Esophagus squamous epithelium (tissue), 5 donors: ENCODE measurements at regions not wholly inside any gene's neighbourhood (a gene's known extent, or its start where the extent isn't known, plus 50 kb on each side); places are given as distances from the start of the nearest gene placed in this dataset.

ENCODE experiments used
- DNase-seq: peaks from one replicate; lab custom pipeline; 2025; lab: John Stamatoyannopoulos, UW
- H3K27ac ChIP-seq, 4 donors: fragments of 200-600 bp; sonication (generic); one replicate each; pipeline ENCODE4 v1.5.1; 2016 to 2019; ENCODE audit warnings: mild to moderate bottlenecking in 1 of 4
- H3K27me3 ChIP-seq, 4 donors: fragments of 200-600 bp; sonication (generic); 1 replicate in 3 of 4; 2 replicates in 1 of 4; pipeline versions ENCODE4 v1.5.1 to v1.6.0; 2017 to 2021; ENCODE audit warnings: antibody characterized with exemption in 1 of 4
- H3K36me3 ChIP-seq, 3 donors: fragments of 200-600 bp; sonication (generic); one replicate each; pipeline ENCODE4 v1.5.1; 2016 to 2019
- H3K4me1 ChIP-seq, 3 donors: fragments of 200-600 bp; sonication (generic); one replicate each; pipeline ENCODE4 v1.5.1; 2017 to 2019
- H3K4me3 ChIP-seq, 4 donors: fragments of 200-600 bp; sonication (generic); 1 replicate in 3 of 4; 2 replicates in 1 of 4; pipeline ENCODE4 v1.5.1; 2016 to 2019; ENCODE audit warnings: mild to moderate bottlenecking in 2 of 4, moderate library complexity in 1 of 4
- H3K9me3 ChIP-seq, 3 donors: fragments of 200-600 bp; sonication (generic); one replicate each; pipeline ENCODE4 v1.5.1; 2016 to 2019
- POLR2A ChIP-seq, 4 donors: fragments of 450-650 bp; IDR thresholded peaks; one replicate each; pipeline ENCODE4 v1.6.1; 2017; ENCODE audit warnings: antibody characterized with exemption in 4 of 4, mild to moderate bottlenecking in 4 of 4, moderate library complexity in 3 of 4
- WGBS, 2 donors: methylation state at CpG; one replicate each; pipeline ENCODE4 v1.1.5; 2018; 5-methylcytosine and 5-hydroxymethylcytosine counted together
- intact Hi-C: fragments of 100-400 bp; cut with DNase I; formaldehyde crosslinking; loops from one replicate; pipeline ENCODE4 v1.15.0; 2022
- TF ChIP-seq, protein P1 (sequence below), 6 experiments: fragments of 450-650 bp in 4 of 6; fragments of 200-600 bp in 2 of 6; sonication (generic) in 2 of 6; IDR thresholded peaks; one replicate each; pipeline ENCODE4 v1.5.1; 2016 to 2019; ENCODE audit warnings: antibody characterized with exemption in 6 of 6, mild to moderate bottlenecking in 4 of 6, moderate library complexity in 4 of 6
- donor health status: DM: yes; HTN: yes; CAD: no.

DNA sequence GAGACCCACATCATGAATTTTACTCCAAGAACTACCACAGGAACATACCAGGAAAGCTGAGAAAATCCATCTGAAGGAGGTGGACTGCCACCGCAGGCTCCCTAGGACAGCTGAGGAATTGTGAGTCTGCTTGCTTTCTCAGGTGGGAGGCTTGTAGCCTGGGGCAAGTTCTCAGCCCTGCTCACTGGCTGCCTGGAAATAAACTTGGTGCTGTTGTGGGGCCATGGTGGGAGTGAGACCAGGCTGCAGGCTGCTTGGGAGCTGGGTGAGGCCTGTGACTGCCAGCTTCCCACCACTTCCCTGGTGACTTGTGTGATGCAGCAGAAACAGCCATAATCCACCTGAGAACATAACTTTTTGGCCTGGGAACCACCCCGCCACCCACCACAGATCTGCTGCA is 132.7 kb upstream of the RAG2 start:
- intact Hi-C loops, result no loop called here
- no peaks in the 10 kb centered on the region for H3K4me1 ChIP-seq
- TF ChIP-seq, protein P1, sequence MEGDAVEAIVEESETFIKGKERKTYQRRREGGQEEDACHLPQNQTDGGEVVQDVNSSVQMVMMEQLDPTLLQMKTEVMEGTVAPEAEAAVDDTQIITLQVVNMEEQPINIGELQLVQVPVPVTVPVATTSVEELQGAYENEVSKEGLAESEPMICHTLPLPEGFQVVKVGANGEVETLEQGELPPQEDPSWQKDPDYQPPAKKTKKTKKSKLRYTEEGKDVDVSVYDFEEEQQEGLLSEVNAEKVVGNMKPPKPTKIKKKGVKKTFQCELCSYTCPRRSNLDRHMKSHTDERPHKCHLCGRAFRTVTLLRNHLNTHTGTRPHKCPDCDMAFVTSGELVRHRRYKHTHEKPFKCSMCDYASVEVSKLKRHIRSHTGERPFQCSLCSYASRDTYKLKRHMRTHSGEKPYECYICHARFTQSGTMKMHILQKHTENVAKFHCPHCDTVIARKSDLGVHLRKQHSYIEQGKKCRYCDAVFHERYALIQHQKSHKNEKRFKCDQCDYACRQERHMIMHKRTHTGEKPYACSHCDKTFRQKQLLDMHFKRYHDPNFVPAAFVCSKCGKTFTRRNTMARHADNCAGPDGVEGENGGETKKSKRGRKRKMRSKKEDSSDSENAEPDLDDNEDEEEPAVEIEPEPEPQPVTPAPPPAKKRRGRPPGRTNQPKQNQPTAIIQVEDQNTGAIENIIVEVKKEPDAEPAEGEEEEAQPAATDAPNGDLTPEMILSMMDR (IDR thresholded peaks at IDR 0.05), result no peak
- TF ChIP-seq POLR2A (IDR thresholded peaks at IDR 0.05), result no peak
- 80 to 100% methylated on average over 1 of the region's 2 CpGs for WGBS, 2 donors
- H3K36me3 ChIP-seq, result no peaks in the 10 kb centered on the region
- H3K9me3 ChIP-seq, result no peaks in the 10 kb centered on the region
- no peak overlapping the region for H3K27ac ChIP-seq
- no peak overlapping the region for H3K4me3 ChIP-seq
- no peak for DNase-seq
- H3K27me3 ChIP-seq, result peaks cover 0 to 10% (median 0%) of the 10 kb centered on the region in 4 donors

DNA sequence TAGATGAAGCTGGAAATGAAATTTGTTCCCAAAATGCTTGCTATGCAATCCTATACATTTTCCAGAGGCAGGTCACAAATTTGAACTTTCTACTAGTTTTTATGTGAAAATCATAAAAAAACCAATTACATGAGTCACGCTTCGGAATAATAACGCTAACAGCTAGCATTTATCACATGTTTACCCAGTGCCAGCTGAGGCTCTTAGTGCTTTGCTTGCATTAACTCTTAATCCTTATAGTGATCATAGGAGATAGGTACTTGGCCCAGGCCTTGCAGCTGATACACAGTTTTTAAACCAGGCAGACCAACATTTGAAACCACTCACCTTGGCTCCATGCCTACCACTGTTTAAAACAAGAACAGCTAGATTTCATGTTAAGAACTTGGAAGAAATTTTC is 131.8 kb upstream of the RAG2 start:
- H3K4me3 ChIP-seq, result no peak overlapping the region
- intact Hi-C loops, result no loop called here
- no peak for TF ChIP-seq POLR2A (IDR thresholded peaks at IDR 0.05)
- TF ChIP-seq, protein P1 (IDR thresholded peaks at IDR 0.05), result no peak
- no peak overlapping the region for H3K27ac ChIP-seq
- peaks cover 0 to 10% (median 0%) of the 10 kb centered on the region in 4 donors for H3K27me3 ChIP-seq
- 47 to 48% methylated on average over 3 of the region's 3 CpGs for WGBS, 2 donors
- H3K9me3 ChIP-seq, result no peaks in the 10 kb centered on the region
- H3K36me3 ChIP-seq, result no peaks in the 10 kb centered on the region
- DNase-seq, result no peak
- no peaks in the 10 kb centered on the region for H3K4me1 ChIP-seq

DNA sequence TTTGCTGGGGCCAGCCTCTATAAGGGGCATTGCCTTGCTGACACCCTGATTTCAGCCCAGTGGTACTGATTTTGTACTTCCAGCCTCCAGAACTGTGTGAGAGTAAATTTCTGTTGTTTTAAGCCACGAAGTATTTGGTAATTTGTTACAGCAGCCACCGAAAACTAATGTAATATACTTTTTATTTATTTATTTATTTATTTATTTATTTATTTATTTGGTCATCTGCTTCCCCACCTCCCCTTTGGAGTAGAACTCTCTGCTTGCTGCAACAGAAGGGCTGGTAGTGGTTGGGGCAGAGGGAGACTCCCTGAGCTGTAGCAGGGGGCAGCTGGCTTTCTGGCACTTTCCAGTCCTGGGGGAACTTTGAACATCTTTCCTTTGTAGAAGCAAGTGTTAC is 128.4 kb upstream of the RAG2 start:
- 69 to 79% methylated on average over 2 of the region's 2 CpGs for WGBS, 2 donors
- TF ChIP-seq, protein P1 (IDR thresholded peaks at IDR 0.05), result no peak
- TF ChIP-seq POLR2A (IDR thresholded peaks at IDR 0.05), result no peak
- DNase-seq, result no peak
- no peaks in the 10 kb centered on the region for H3K36me3 ChIP-seq
- H3K4me3 ChIP-seq, result no peak overlapping the region
- no peaks in the 10 kb centered on the region for H3K9me3 ChIP-seq
- peaks cover 0 to 10% (median 0%) of the 10 kb centered on the region in 4 donors for H3K27me3 ChIP-seq
- intact Hi-C loops, result no loop called here
- no peak overlapping the region for H3K27ac ChIP-seq
- H3K4me1 ChIP-seq, result no peaks in the 10 kb centered on the region

DNA sequence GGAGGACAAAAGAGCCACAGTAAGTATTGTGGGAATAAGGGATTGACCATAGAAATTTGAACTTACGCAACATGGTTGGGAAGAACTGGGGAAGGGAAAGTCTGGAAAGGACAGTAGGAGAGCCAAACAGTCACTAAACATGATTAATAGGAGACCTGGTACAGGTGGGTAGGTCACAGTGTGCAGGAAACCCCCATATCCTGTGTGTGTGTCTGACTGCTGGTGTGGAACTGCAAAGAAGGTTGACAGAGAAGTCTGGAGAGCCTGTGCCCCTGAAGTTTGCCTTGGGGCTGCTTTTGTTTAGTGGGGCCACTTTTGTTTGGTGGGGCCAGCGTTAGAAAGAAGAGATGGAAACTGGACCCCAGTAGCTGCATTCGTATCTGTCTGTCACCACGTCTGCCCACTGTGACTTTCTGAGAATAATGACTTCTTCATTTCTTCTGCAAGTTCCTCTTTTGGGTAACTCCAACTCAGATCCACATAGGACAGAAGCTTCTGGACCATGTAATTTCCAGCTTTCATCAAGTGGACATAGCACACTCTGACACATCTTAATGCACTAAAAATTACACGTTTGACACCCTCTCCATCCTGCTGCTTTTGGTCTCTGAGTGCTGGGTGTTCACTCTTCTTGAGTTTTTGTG is 126.8 kb upstream of the RAG2 start:
- Histone ChIP-seq H3K4me3 (no peak overlapping the region), H3K27ac (no peak overlapping the region), H3K27me3 (peaks cover 0 to 10% (median 0%) of the 10 kb centered on the region in 4 donors), H3K4me1 (no peaks in the 10 kb centered on the region), H3K9me3 (no peaks in the 10 kb centered on the region), H3K36me3 (no peaks in the 10 kb centered on the region)
- WGBS, 2 donors, result 47 to 54% methylated on average over 5 of the region's 5 CpGs
- TF ChIP-seq POLR2A (IDR thresholded peaks at IDR 0.05), result no peak
- TF ChIP-seq, protein P1 (IDR thresholded peaks at IDR 0.05), result no peak
- intact Hi-C loops, result no loop called here
- DNase-seq, result no peak

DNA sequence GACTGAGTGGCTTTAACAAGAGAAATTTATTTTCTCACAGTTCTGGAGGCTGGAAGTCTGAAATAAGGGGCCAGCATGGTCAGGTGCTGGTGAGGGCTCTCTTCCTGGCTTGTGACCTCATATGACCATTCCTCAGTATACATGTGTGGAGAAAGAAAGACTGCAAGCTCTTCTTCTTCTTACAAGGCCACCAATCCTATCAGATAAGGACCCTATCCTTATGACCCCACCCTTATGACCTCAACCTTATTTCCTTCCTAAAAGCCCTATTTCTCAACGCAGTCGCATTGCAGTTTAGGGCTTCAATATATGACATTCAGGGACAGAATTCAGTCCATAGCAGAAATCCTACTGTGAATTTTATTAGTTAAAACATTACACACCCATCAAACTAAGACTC is 124.4 kb upstream of the RAG2 start:
- TF ChIP-seq, protein P1 (IDR thresholded peaks at IDR 0.05), result no peak
- no peak for TF ChIP-seq POLR2A (IDR thresholded peaks at IDR 0.05)
- no peak overlapping the region for H3K4me3 ChIP-seq
- DNase-seq, result no peak
- no peaks in the 10 kb centered on the region for H3K36me3 ChIP-seq
- 86 to 88% methylated on average over 2 of the region's 2 CpGs for WGBS, 2 donors
- H3K9me3 ChIP-seq, result no peaks in the 10 kb centered on the region
- no peak overlapping the region for H3K27ac ChIP-seq
- H3K27me3 ChIP-seq, result no peaks in the 10 kb centered on the region
- intact Hi-C loops, result no loop called here
- H3K4me1 ChIP-seq, result no peaks in the 10 kb centered on the region
